ENCODE measurements at regions not wholly inside any gene's neighbourhood (a gene's known extent, or its start where the extent isn't known, plus 50 kb on each side); places are given as distances from the start of the nearest gene placed in this dataset.

DNA sequence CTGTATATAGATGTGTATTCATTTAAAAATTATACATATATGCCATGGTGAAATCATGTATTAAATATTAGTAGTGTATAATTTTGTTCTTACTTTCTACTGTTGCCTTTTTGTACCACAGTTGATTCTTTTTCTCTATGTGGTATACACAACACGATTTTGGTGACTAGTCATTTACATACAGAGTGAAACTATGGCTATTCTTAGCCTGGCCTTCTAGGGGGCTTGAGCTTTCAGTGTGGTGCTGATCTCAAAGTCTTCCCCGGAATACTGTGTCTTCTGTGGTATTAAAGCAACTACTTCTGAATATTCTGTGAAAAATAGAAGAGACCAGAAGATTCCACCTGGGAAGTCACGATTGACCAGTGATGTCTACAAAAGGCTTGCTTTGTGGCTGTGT, 301.9 kb downstream of the UTRN start:
- Histone ChIP-seq H3F3A (ENCODE audit: low read length, unreplicated experiment) (no peaks in the 10 kb centered on the region), H2AFZ (ENCODE audit: low read length) (no peak overlapping the region), H3K9me3 (ENCODE audit: low read length) (no peaks in the 10 kb centered on the region), H3K79me2 (ENCODE audit: low read length) (no peaks in the 10 kb centered on the region), H3K27me3 (ENCODE audit: low read length) (no peaks in the 10 kb centered on the region), H3K9me2 (replicated peaks; ENCODE audit: low read length) (no peaks in the 10 kb centered on the region), H3K4me2 (ENCODE audit: low read length) (no peak overlapping the region), H3K27ac (ENCODE audit: low read length) (no peak overlapping the region), H3K4me1 (ENCODE audit: insufficient read depth, low read length) (no peaks in the 10 kb centered on the region), H3K4me3 (ENCODE audit: low read length) (no peak overlapping the region), H3K36me3 (ENCODE audit: low read depth, low read length) (no peaks in the 10 kb centered on the region), H4K20me1 (ENCODE audit: low read length) (no peaks in the 10 kb centered on the region), H3K9ac (ENCODE audit: low read length) (no peak overlapping the region)
- TF ChIP-seq CTCF (conservative IDR thresholded peaks at IDR 0.05; ENCODE audit: low read depth, low read length) (no peak), EZH2 (IDR thresholded peaks at IDR 0.05; ENCODE audit: low read length, unreplicated experiment) (no peak), EZH2phosphoT487 (IDR thresholded peaks at IDR 0.05; ENCODE audit: borderline replicate concordance, low read length) (no peak)
- intact Hi-C loops (cut with micrococcal nuclease): loop anchor here (10.0 kb wide), 2 partner anchors 1048 to 1118 kb away; no protein-coding TSS in a partner anchor
- POLR2A ChIA-PET (ENCODE audit: unreplicated experiment): no interaction called here
- no peak for DNase-seq
- BruUV-seq (replicated peaks): no TSS peak
- no peak for ATAC-seq
- CTCF ChIA-PET: no interaction called here

DNA sequence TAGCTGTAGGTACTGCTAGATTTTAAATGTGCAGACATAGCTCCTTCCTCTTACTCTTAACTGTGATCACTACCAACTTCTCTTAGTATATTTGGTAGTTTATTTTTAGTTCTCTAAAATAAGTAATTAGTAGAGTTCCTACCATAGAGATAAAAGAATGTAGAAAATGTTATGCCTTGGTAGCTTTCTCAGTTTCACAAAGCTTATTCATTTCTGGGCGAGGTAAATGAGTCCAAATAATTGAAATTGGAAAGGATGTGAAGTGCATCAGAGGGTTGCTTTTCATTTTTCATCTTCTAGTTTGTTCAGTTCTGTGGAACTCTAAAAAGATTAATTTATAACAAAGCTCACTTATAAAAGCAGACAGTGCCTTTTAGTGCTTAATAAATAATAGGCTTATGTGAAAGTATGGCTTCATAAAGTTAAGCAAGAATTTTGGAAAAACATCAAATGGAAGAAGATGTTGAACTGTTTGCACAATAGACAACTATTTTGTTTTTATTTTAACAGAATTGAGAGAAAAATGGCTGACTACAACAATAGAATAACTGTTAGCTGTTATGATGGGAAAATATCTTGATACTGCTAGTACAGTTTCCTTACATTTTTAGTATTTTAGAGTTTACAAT, 303.7 kb downstream of the UTRN start:
- H3K9me3 ChIP-seq (ENCODE audit: low read length): no peaks in the 10 kb centered on the region
- H2AFZ ChIP-seq (ENCODE audit: low read length): no peak overlapping the region
- H4K20me1 ChIP-seq (ENCODE audit: low read length): no peaks in the 10 kb centered on the region
- H3K4me1 ChIP-seq (ENCODE audit: insufficient read depth, low read length): no peaks in the 10 kb centered on the region
- H3K36me3 ChIP-seq (ENCODE audit: low read depth, low read length): peaks cover 10% of the 10 kb centered on the region; the same call in 1 of the 2 replicates
- BruUV-seq (replicated peaks): no TSS peak
- H3K9me2 ChIP-seq (replicated peaks; ENCODE audit: low read length): no peaks in the 10 kb centered on the region
- no peak for TF ChIP-seq EZH2 (IDR thresholded peaks at IDR 0.05; ENCODE audit: low read length, unreplicated experiment)
- no peak for TF ChIP-seq CTCF (conservative IDR thresholded peaks at IDR 0.05; ENCODE audit: low read depth, low read length)
- no peak for TF ChIP-seq EZH2phosphoT487 (IDR thresholded peaks at IDR 0.05; ENCODE audit: borderline replicate concordance, low read length)
- H3K4me3 ChIP-seq (ENCODE audit: low read length): no peak overlapping the region
- ChIA-PET POLR2A (ENCODE audit: unreplicated experiment) (no interaction called here), CTCF (interaction anchor here (0.6 kb wide), 1 partner anchor 349 kb away, joined by 4 read pairs; no protein-coding TSS in a partner anchor)
- H3K27ac ChIP-seq (ENCODE audit: low read length): no peak overlapping the region
- intact Hi-C loops (cut with micrococcal nuclease): loop anchor here (10.0 kb wide), 2 partner anchors 1046 to 1116 kb away; no protein-coding TSS in a partner anchor
- no peak overlapping the region for H3K9ac ChIP-seq (ENCODE audit: low read length)
- H3F3A ChIP-seq (ENCODE audit: low read length, unreplicated experiment): no peaks in the 10 kb centered on the region
- no peak for ATAC-seq
- no peaks in the 10 kb centered on the region for H3K79me2 ChIP-seq (ENCODE audit: low read length)
- H3K4me2 ChIP-seq (ENCODE audit: low read length): no peak overlapping the region
- no peak for DNase-seq
- no peaks in the 10 kb centered on the region for H3K27me3 ChIP-seq (ENCODE audit: low read length)

- Histone ChIP-seq H3K9me3 (ENCODE audit: low read length) (no peaks in the 10 kb centered on the region), H3F3A (ENCODE audit: low read length, unreplicated experiment) (no peaks in the 10 kb centered on the region), H3K4me1 (ENCODE audit: insufficient read depth, low read length) (no peaks in the 10 kb centered on the region), H3K27ac (ENCODE audit: low read length) (no peak overlapping the region), H3K9ac (ENCODE audit: low read length) (no peak overlapping the region), H3K4me3 (ENCODE audit: low read length) (no peak overlapping the region), H2AFZ (ENCODE audit: low read length) (no peak overlapping the region), H3K79me2 (ENCODE audit: low read length) (no peaks in the 10 kb centered on the region), H3K36me3 (ENCODE audit: low read depth, low read length) (peaks cover 10% of the 10 kb centered on the region; the same call in 1 of the 2 replicates), H4K20me1 (ENCODE audit: low read length) (no peaks in the 10 kb centered on the region), H3K27me3 (ENCODE audit: low read length) (no peaks in the 10 kb centered on the region), H3K9me2 (replicated peaks; ENCODE audit: low read length) (no peaks in the 10 kb centered on the region), H3K4me2 (ENCODE audit: low read length) (no peak overlapping the region)
- BruUV-seq (replicated peaks): no TSS peak
- CTCF ChIA-PET: no interaction called here
- POLR2A ChIA-PET (ENCODE audit: unreplicated experiment): no interaction called here
- ATAC-seq: no peak
- intact Hi-C loops (cut with micrococcal nuclease): no loop called here
- TF ChIP-seq EZH2phosphoT487 (IDR thresholded peaks at IDR 0.05; ENCODE audit: borderline replicate concordance, low read length) (no peak), CTCF (conservative IDR thresholded peaks at IDR 0.05; ENCODE audit: low read depth, low read length) (no peak), EZH2 (IDR thresholded peaks at IDR 0.05; ENCODE audit: low read length, unreplicated experiment) (no peak)
- DNase-seq: no peak
Observed at GRCh38 chr6:144590532-144590931, 305.4 kb downstream of the UTRN start.

Data from PC-3 (cell line).